ENCODE measurements at regions not wholly inside any gene's neighbourhood (a gene's known extent, or its start where the extent isn't known, plus 50 kb on each side); places are given as distances from the start of the nearest gene placed in this dataset.

DNA sequence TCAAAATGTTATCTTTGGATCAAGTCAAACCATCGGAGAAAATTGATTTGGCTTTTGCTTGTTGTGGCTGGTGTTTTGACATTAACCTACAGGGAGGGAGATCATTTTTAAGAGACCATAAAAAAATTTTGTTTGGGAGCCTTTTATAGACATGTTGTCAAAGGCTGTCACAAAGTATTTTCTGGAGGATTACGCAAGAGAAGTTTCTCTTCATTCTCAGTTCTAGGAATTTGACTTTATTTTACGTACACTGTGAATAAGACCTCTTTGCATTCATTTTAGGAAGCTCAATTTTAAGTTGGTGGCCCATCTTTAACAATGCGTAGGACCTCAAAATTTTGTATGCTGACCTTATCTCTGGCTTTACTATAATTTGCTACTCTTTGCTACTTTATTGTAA lies 50.2 kb upstream of the SLC44A1 start:
- H3K36me3 Mint-ChIP-seq = no peaks in the 10 kb centered on the region
- H3K27ac Mint-ChIP-seq = no peak overlapping the region
- H3K4me1 Mint-ChIP-seq = no peaks in the 10 kb centered on the region
- H3K27me3 Mint-ChIP-seq = peaks cover 26% of the 10 kb centered on the region
- H3K9me3 Mint-ChIP-seq = no peaks in the 10 kb centered on the region
- no peak overlapping the region for H3K4me3 Mint-ChIP-seq
- ATAC-seq = no peak

Data from stimulated activated memory B cell treated with anti-CD40 and anti-IgM and Interleukin-4, amounts not matched to agents 10 μg/mL and 1 μg/mL and 100 μg/mL, for 72 hours (primary cell).